Vagina (tissue), 2 donors: ENCODE measurements at regions not wholly inside any gene's neighbourhood (a gene's known extent, or its start where the extent isn't known, plus 50 kb on each side); places are given as distances from the start of the nearest gene placed in this dataset.

Experiments used
- DNase-seq, 2 donors: peaks; one replicate each; pipeline ENCODE4 v3.0.0-alpha.2; 2017; ENCODE audit errors: extremely low spot score in 2 of 2
- H3K27ac ChIP-seq: fragments of 200-600 bp; sonication (generic); one replicate; pipeline ENCODE4 v1.5.1; 2019
- H3K27me3 ChIP-seq: fragments of 200-600 bp; sonication (generic); one replicate; pipeline ENCODE4 v1.5.1; 2019
- H3K36me3 ChIP-seq, 2 donors: fragments of 200-600 bp; sonication (generic); one replicate each; pipeline ENCODE4 v1.5.1; 2017 to 2019
- H3K4me1 ChIP-seq: fragments of 200-600 bp; sonication (generic); one replicate; pipeline ENCODE4 v1.5.1; 2019
- H3K4me3 ChIP-seq, 2 donors: fragments of 200-600 bp; sonication (generic); 1 replicate in 1 of 2; 2 replicates in 1 of 2; pipeline ENCODE4 v1.5.1; 2016 to 2019
- H3K9me3 ChIP-seq: fragments of 200-600 bp; sonication (generic); one replicate; pipeline ENCODE4 v1.5.1; 2019
- CTCF ChIP-seq, 3 experiments: fragments of 450-650 bp in 2 of 3; fragments of 200-600 bp in 1 of 3; sonication (generic) in 1 of 3; IDR thresholded peaks; one replicate each; pipeline ENCODE4 v1.5.1; 2017 to 2019; ENCODE audit warnings: antibody characterized with exemption in 3 of 3, mild to moderate bottlenecking in 2 of 3, moderate library complexity in 2 of 3
- POLR2A ChIP-seq, 2 donors: fragments of 450-650 bp; IDR thresholded peaks; one replicate each; pipeline ENCODE4 v1.6.1; 2017; ENCODE audit warnings: antibody characterized with exemption in 2 of 2, mild to moderate bottlenecking in 2 of 2, moderate library complexity in 2 of 2
- POLR2AphosphoS5 ChIP-seq, 2 donors: sonication (generic); formaldehyde crosslinking; IDR thresholded peaks; one replicate each; pipeline ENCODE4 v1.9.0; 2017; ENCODE audit warnings: antibody characterized with exemption in 2 of 2, mild to moderate bottlenecking in 2 of 2, low read depth in 1 of 2; ENCODE audit not compliant: insufficient read depth in 1 of 2
- intact Hi-C: fragments of 100-400 bp; cut with DNase I; formaldehyde crosslinking; loops from one replicate; pipeline ENCODE4 v1.15.1; 2023

DNA sequence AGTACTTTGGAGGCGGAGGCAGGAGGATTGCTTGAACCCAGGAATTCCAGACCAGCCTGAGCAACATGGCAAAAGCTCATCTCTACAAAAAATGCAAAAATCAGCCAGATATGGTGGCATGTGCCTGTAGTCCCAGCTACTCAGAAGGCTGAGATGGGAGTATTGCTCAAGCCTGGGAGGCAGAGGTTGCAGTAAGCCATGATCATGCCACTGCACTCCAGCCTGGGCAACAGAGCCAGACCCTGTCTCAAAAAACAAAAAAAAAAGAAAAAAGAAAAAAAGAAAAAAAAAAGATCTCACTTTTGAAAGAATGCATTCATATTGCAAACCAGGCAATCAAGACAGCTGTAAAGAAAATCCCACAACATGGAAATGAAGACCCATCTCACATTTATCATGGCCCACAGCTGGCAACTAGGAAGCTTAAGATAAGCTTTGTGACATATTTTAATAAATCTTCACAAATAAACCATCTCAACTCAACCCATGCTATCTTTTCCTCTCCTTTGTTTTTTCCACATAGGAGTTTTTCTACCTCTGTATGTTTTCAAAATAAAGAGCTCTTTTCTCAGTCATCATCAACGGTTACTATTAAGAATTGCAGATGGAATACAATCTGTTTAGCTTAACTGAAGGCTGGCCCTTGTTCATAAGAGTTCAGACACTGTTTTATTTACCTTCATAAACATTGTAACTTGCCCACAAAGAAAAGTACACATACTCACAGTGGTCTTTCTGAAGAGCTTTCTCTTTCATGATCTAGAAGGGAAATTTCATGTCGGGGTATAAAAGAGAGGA, 137.0 kb downstream of the MREG start:
- DNase-seq, result no peak
- Histone ChIP-seq H3K9me3 (no peaks in the 10 kb centered on the region), H3K27ac (no peak overlapping the region), H3K27me3 (no peaks in the 10 kb centered on the region), H3K4me3 (no peak overlapping the region), H3K36me3 (no peaks in the 10 kb centered on the region), H3K4me1 (no peaks in the 10 kb centered on the region)
- TF ChIP-seq POLR2A (IDR thresholded peaks at IDR 0.05) (no peak), POLR2AphosphoS5 (IDR thresholded peaks at IDR 0.05; ENCODE audit: insufficient read depth in 1 of 2, low read depth in 1 of 2) (no peak), CTCF (IDR thresholded peaks at IDR 0.05) (no peak)
- intact Hi-C loops, result no loop called here

GRCh38 chr2:215874418-215874817, 138.9 kb downstream of the MREG start:
- no peaks in the 10 kb centered on the region for H3K4me1 ChIP-seq
- H3K36me3 ChIP-seq, result no peaks in the 10 kb centered on the region
- intact Hi-C loops, result no loop called here
- no peaks in the 10 kb centered on the region for H3K27me3 ChIP-seq
- H3K4me3 ChIP-seq, result no peak overlapping the region
- H3K27ac ChIP-seq, result no peak overlapping the region
- H3K9me3 ChIP-seq, result no peaks in the 10 kb centered on the region
- no peak for DNase-seq
- TF ChIP-seq POLR2AphosphoS5 (IDR thresholded peaks at IDR 0.05; ENCODE audit: insufficient read depth in 1 of 2, low read depth in 1 of 2), result no peak
- no peak for TF ChIP-seq CTCF (IDR thresholded peaks at IDR 0.05)
- TF ChIP-seq POLR2A (IDR thresholded peaks at IDR 0.05), result no peak

- Histone ChIP-seq H3K4me3 (no peak overlapping the region), H3K9me3 (no peaks in the 10 kb centered on the region), H3K27ac (no peak overlapping the region), H3K36me3 (no peaks in the 10 kb centered on the region), H3K4me1 (no peaks in the 10 kb centered on the region), H3K27me3 (no peaks in the 10 kb centered on the region)
- intact Hi-C loops, result no loop called here
- TF ChIP-seq CTCF (IDR thresholded peaks at IDR 0.05), result no peak
- TF ChIP-seq POLR2A (IDR thresholded peaks at IDR 0.05), result no peak
- no peak for TF ChIP-seq POLR2AphosphoS5 (IDR thresholded peaks at IDR 0.05; ENCODE audit: insufficient read depth in 1 of 2, low read depth in 1 of 2)
- DNase-seq, result no peak
Measured at GRCh38 chr2:215870986-215871385, 142.4 kb downstream of the MREG start.

DNA sequence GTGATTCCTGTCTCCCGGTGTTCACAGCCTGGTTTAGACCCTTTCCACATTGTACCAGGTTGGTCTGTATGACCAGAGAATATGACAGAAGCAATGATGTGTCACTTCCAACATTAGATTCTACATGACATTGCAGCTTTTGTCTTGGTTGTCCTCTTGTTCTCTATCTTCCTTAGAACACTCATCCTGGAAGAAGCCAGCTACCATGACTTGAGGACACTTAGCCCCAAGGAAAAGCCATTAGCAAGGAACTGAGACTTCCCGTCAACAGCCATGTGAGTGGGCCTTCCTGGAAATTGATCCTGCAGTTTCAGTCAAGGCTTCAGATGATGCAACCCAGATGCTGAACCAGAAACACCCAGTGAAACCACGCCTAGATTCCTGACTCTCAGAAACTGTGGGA, 143.3 kb downstream of the MREG start:
- Histone ChIP-seq H3K4me3 (no peak overlapping the region), H3K27ac (no peak overlapping the region), H3K9me3 (no peaks in the 10 kb centered on the region), H3K4me1 (no peaks in the 10 kb centered on the region), H3K36me3 (no peaks in the 10 kb centered on the region), H3K27me3 (no peaks in the 10 kb centered on the region)
- DNase-seq, result no peak
- intact Hi-C loops, result no loop called here
- no peak for TF ChIP-seq POLR2AphosphoS5 (IDR thresholded peaks at IDR 0.05; ENCODE audit: insufficient read depth in 1 of 2, low read depth in 1 of 2)
- no peak for TF ChIP-seq CTCF (IDR thresholded peaks at IDR 0.05)
- TF ChIP-seq POLR2A (IDR thresholded peaks at IDR 0.05), result no peak

DNA sequence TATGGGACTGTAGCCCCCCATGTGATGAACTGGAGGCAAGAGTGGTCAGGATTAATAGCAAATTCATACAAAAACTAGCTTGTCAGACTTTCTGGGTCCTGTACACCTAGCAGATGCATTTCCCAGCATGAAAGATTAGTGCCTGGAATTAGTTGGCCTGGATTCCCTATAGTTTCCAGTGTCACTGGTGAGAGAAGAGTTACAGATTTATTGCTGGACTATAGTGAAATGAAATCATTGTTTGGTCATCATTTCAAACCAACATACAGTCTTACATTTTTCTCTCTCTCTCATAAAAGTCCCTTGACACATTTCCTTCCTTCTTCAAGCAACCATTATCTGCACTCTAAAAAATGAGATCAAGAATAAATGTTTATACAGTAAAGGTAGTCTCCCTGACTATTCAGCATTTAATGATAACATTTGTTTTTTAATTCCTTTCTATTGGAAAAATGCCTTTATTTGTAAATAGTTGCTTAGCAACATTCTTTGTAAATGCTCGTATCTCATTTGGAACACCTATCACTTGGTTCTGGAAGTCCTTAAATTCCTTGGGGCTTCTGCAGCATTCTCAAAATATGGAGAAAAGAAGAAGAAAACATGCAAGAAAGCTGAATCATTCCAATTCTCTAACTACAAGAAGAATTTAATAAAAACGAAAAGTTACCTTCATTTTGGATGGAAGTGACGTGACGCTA, 144.4 kb downstream of the MREG start:
- DNase-seq, result no peak
- no peaks in the 10 kb centered on the region for H3K9me3 ChIP-seq
- intact Hi-C loops, result no loop called here

More for the DNA sequence above, 144.4 kb downstream of the MREG start:
- no peaks in the 10 kb centered on the region for H3K36me3 ChIP-seq
- TF ChIP-seq POLR2AphosphoS5 (IDR thresholded peaks at IDR 0.05; ENCODE audit: insufficient read depth in 1 of 2, low read depth in 1 of 2), result no peak
- no peak for TF ChIP-seq CTCF (IDR thresholded peaks at IDR 0.05)
- TF ChIP-seq POLR2A (IDR thresholded peaks at IDR 0.05), result no peak
- no peaks in the 10 kb centered on the region for H3K4me1 ChIP-seq
- H3K27ac ChIP-seq, result no peak overlapping the region
- H3K4me3 ChIP-seq, result no peak overlapping the region
- no peaks in the 10 kb centered on the region for H3K27me3 ChIP-seq
